H1 (cell line): ENCODE measurements at regions not wholly inside any gene's neighbourhood (a gene's known extent, or its start where the extent isn't known, plus 50 kb on each side); places are given as distances from the start of the nearest gene placed in this dataset.

Experiments used
- CHD1 ChIP-seq: IDR thresholded peaks from 2 replicates; pipeline ENCODE4 v1.6.1; 2012; ENCODE audit warnings: low read depth, low read length, improper control_type of control experiment
- JUN ChIP-seq: IDR thresholded peaks from 2 replicates; pipeline ENCODE4 v1.6.1; 2011; ENCODE audit warnings: low read depth, mild to moderate bottlenecking, improper control_type of control experiment, low read length

DNA sequence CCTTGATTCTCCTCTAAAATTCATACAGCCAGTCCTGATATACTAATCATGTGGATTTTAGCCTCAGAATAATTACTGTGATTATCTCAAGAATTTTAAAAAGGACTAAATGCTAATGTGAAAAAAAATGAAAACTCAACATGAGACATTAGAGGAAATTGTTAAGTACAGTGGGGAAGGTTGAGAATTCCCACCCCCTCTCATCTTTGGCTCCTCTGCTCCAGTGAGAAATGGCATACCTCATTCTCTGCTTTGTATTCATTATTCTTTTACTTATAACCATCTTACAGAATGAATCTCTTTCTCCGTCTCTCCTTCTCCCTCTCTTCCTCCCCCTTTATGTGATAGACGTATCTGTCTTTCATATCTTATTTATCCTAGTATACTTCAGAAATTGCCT lies 70.9 kb downstream of the DIRAS3 start (continued):
- TF ChIP-seq CHD1 = no peak
- no peak for TF ChIP-seq JUN
